ENCODE measurements at regions not wholly inside any gene's neighbourhood (a gene's known extent, or its start where the extent isn't known, plus 50 kb on each side); places are given as distances from the start of the nearest gene placed in this dataset.

DNA sequence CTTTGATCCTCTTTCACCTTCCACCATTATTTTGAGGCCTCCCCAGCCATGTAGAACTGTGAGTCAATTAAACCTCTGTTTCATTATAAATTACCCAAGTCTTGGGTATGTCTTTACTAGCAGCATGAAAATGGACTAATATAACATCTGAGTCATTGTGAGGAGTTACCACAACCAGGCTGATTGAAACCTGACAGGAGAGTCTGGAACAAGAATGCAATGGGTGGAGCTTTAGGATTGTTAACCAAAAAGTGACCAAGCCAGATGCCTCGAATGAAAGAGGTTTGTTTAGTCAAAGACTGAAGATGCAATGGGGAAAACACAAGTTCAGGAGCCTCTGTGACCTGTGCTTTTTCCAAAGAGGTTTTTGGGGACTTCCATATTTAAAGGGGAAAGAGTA lies 659.0 kb downstream of the SLITRK6 start:
- no peaks in the 10 kb centered on the region for H3K9me1 ChIP-seq (ENCODE audit: insufficient read depth, low read length)
- DNase-seq (no peak), ATAC-seq (ENCODE audit: low read depth) (no peak)
- no peak overlapping the region for H2BK5ac ChIP-seq (ENCODE audit: low read depth, low read length, poor library complexity, severe bottlenecking)
- 38% methylated on average over 1 of the region's 1 CpG; no CpG with 5 or more reads in 1 of the 2 experiments for WGBS, 2 experiments (ENCODE audit: extremely low coverage in 2 of 2, insufficient read length in 1 of 2)
- H3K27me3 ChIP-seq (ENCODE audit: control insufficient read depth, insufficient read depth, low read length) = no peaks in the 10 kb centered on the region
- no peak overlapping the region for H2AFZ ChIP-seq (replicated peaks; ENCODE audit: low read length, poor library complexity)
- no peak overlapping the region for H2BK120ac ChIP-seq (ENCODE audit: low read depth, low read length)
- no peaks in the 10 kb centered on the region for H4K20me1 ChIP-seq (ENCODE audit: insufficient read depth, low read length)
- H4K8ac ChIP-seq (ENCODE audit: low read depth in 2 of 2, low read length in 2 of 2) = no peak overlapping the region
- H4K5ac ChIP-seq (ENCODE audit: low read depth, low read length) = no peak overlapping the region
- H3K9ac ChIP-seq (ENCODE audit: low read depth, low read length) = no peak overlapping the region
- no peak overlapping the region for H3K23ac ChIP-seq (ENCODE audit: low read depth, low read length)
- no peak overlapping the region for H3K4ac ChIP-seq (ENCODE audit: low read depth, low read length)
- H3K4me2 ChIP-seq (ENCODE audit: low read depth, low read length) = no peak overlapping the region
- no peaks in the 10 kb centered on the region for H3K79me1 ChIP-seq (ENCODE audit: low read depth in 1 of 2, low read length in 2 of 2)
- no peak overlapping the region for H3K4me3 ChIP-seq (ENCODE audit: insufficient read depth, low read depth, low read length)
- H3K18ac ChIP-seq (ENCODE audit: low read depth, low read length) = no peak overlapping the region
- no peaks in the 10 kb centered on the region for H3K4me1 ChIP-seq (ENCODE audit: control insufficient read depth, insufficient read depth, low read length)
- ChIA-PET POLR2A (ENCODE audit: unreplicated experiment) (no interaction called here), CTCF (no interaction called here)
- H2AK5ac ChIP-seq (ENCODE audit: low read depth, low read length) = no peak overlapping the region
- TF ChIP-seq RFX5 (IDR thresholded peaks at IDR 0.05; ENCODE audit: low read depth, low read length) = no peak
- TF ChIP-seq BHLHE40 (IDR thresholded peaks at IDR 0.05; ENCODE audit: low read depth, low read length) = no peak
- TF ChIP-seq USF2 (IDR thresholded peaks at IDR 0.05; ENCODE audit: low read depth, low read length) = no peak
- TF ChIP-seq CHD1 (IDR thresholded peaks at IDR 0.05; ENCODE audit: low read depth, low read length) = no peak
- TF ChIP-seq NFE2L2 (IDR thresholded peaks at IDR 0.05; ENCODE audit: low read depth, low read length) = no peak
- no peak for TF ChIP-seq ELK1 (IDR thresholded peaks at IDR 0.05; ENCODE audit: borderline replicate concordance, low read depth, low read length)
- no peak for TF ChIP-seq MAZ (IDR thresholded peaks at IDR 0.05; ENCODE audit: borderline replicate concordance, low read depth, low read length)
- no peak for TF ChIP-seq MXI1 (IDR thresholded peaks at IDR 0.05; ENCODE audit: borderline replicate concordance, low read depth, low read length)
- TF ChIP-seq MAFK (IDR thresholded peaks at IDR 0.05; ENCODE audit: low read depth, low read length) = no peak
- H2BK15ac ChIP-seq (ENCODE audit: low read depth, low read length) = no peak overlapping the region
- H3K14ac ChIP-seq (replicated peaks; ENCODE audit: low read depth, low read length) = no peak overlapping the region
- no peaks in the 10 kb centered on the region for H3K36me3 ChIP-seq (ENCODE audit: control insufficient read depth, insufficient read depth, low read length)
- no peak overlapping the region for H3K56ac ChIP-seq (ENCODE audit: extremely low read depth, insufficient read depth, low read length)
- H4K91ac ChIP-seq (ENCODE audit: insufficient read depth, low read depth, low read length) = no peak overlapping the region
- intact Hi-C loops (cut with micrococcal nuclease) (no loop called here), dilution Hi-C loops (cut with HindIII; ENCODE audit: low sequenced_read_pairs, unreplicated experiment) (no loop called here), in situ Hi-C loops (cut with MboI; ENCODE audit: low sequenced_read_pairs) (no loop called here)
- H2BK20ac ChIP-seq (ENCODE audit: low read depth, low read length) = no peak overlapping the region
- H3K27ac ChIP-seq (ENCODE audit: insufficient read depth, low read length) = no peak overlapping the region
- H3K9me3 ChIP-seq (ENCODE audit: control insufficient read depth, insufficient read depth, low read length) = no peaks in the 10 kb centered on the region
- no peak overlapping the region for H2AK9ac ChIP-seq (replicated peaks; ENCODE audit: low read depth, low read length, poor library complexity)
- BruUV-seq (replicated peaks) = no TSS peak

Measured in IMR-90 (cell line).